Liver (tissue), 8 donors: ENCODE measurements at regions not wholly inside any gene's neighbourhood (a gene's known extent, or its start where the extent isn't known, plus 50 kb on each side); places are given as distances from the start of the nearest gene placed in this dataset.
A peak's percentile ranks its signal among the peaks of the same experiment; 100 is the strongest.

ENCODE experiments used
- DNase-seq: peaks from one replicate; pipeline ENCODE4 v3.0.0-alpha.2; 2017; ENCODE audit warnings: low spot score
- H3K27ac ChIP-seq, 2 donors: one replicate each; pipeline ENCODE4 v1.7.0; 2013; ENCODE audit warnings: inconsistent platforms in 2 of 2, low read length in 2 of 2, control low read depth in 1 of 2, low read depth in 1 of 2, mild to moderate bottlenecking in 1 of 2
- H3K27me3 ChIP-seq, 4 donors: one replicate each; pipeline versions ENCODE4 v1.6.1 to v1.7.0; 2013; ENCODE audit warnings: low read length in 3 of 4, inconsistent platforms in 1 of 4, mild to moderate bottlenecking in 1 of 4, moderate library complexity in 1 of 4; ENCODE audit not compliant: control insufficient read depth in 4 of 4, insufficient read depth in 4 of 4
- H3K36me3 ChIP-seq, 4 donors: one replicate each; pipeline versions ENCODE4 v1.6.1 to v1.7.0; 2013; ENCODE audit warnings: low read length in 3 of 4, mild to moderate bottlenecking in 3 of 4, low read depth in 1 of 4, moderate library complexity in 1 of 4; ENCODE audit not compliant: control insufficient read depth in 4 of 4, insufficient read depth in 3 of 4
- H3K4me1 ChIP-seq, 4 donors: one replicate each; pipeline versions ENCODE4 v1.6.1 to v1.7.0; 2013; ENCODE audit warnings: low read length in 3 of 4, mild to moderate bottlenecking in 3 of 4, moderate library complexity in 1 of 4; ENCODE audit not compliant: control insufficient read depth in 4 of 4, insufficient read depth in 4 of 4
- H3K4me3 ChIP-seq, 3 donors: one replicate each; pipeline versions ENCODE4 v1.6.1 to v1.7.0; 2013; ENCODE audit warnings: low read length in 3 of 3, control low read depth in 1 of 3, low read depth in 1 of 3, mild to moderate bottlenecking in 1 of 3
- H3K9ac ChIP-seq, 2 donors: one replicate each; pipeline ENCODE4 v1.7.0; 2013; ENCODE audit warnings: low read length in 2 of 2, mild to moderate bottlenecking in 2 of 2, moderate library complexity in 2 of 2, control low read depth in 1 of 2, low read depth in 1 of 2
- H3K9me3 ChIP-seq, 4 donors: one replicate each; pipeline versions ENCODE4 v1.6.1 to v1.7.0; 2013; ENCODE audit warnings: low read length in 3 of 4; ENCODE audit not compliant: control insufficient read depth in 4 of 4
- EGR1 ChIP-seq, 2 donors: IDR thresholded peaks; 2 replicates each; pipeline ENCODE4 v1.6.1; 2016 to 2018; ENCODE audit warnings: antibody characterized with exemption in 2 of 2, low read depth in 2 of 2
- FOXA2 ChIP-seq: IDR thresholded peaks from 2 replicates; pipeline ENCODE4 v1.6.1; 2016; ENCODE audit warnings: antibody characterized with exemption
- GABPA ChIP-seq, 2 donors: IDR thresholded peaks in 1 of 2; conservative IDR thresholded peaks in 1 of 2; 2 replicates each; pipeline ENCODE4 v1.6.1; 2016; ENCODE audit warnings: antibody characterized with exemption in 2 of 2, mild to moderate bottlenecking in 1 of 2, moderate library complexity in 1 of 2
- HNF4A ChIP-seq, 2 donors: conservative IDR thresholded peaks; 2 replicates each; pipeline ENCODE4 v1.6.1; 2016; ENCODE audit warnings: antibody characterized with exemption in 2 of 2, mild to moderate bottlenecking in 2 of 2
- HNF4G ChIP-seq: IDR thresholded peaks from 2 replicates; pipeline ENCODE4 v1.6.1; 2016; ENCODE audit warnings: antibody characterized with exemption
- RAD21 ChIP-seq, 2 donors: IDR thresholded peaks; 2 replicates each; pipeline ENCODE4 v1.6.1; 2016; ENCODE audit warnings: antibody characterized with exemption in 2 of 2, mild to moderate bottlenecking in 2 of 2
- RXRA ChIP-seq, 2 donors: IDR thresholded peaks; 2 replicates each; pipeline ENCODE4 v1.6.1; 2017 to 2018; ENCODE audit warnings: antibody characterized with exemption in 2 of 2, mild to moderate bottlenecking in 1 of 2
- SP1 ChIP-seq: IDR thresholded peaks from 2 replicates; pipeline ENCODE4 v1.6.1; 2018; ENCODE audit warnings: antibody characterized with exemption, mild to moderate bottlenecking
- WGBS: extraction: QIAGEN DNeasy Blood & Tissue Kit; methylation state at CpG from one replicate; pipeline ENCODE4 v1.1.7; 2013; 5-methylcytosine and 5-hydroxymethylcytosine counted together
- TF ChIP-seq, protein P1 (sequence below): fragments of 150-350 bp; IDR thresholded peaks from 2 replicates; pipeline ENCODE4 v1.5.1; 2017; ENCODE audit warnings: improper control_type of control experiment, low read depth, low read length; ENCODE audit not compliant: missing input control
- donor health status: healthy.
- donor health status: healthy.
- donor health status: healthy.
- donor health status: healthy.
- donor health status: healthy.

DNA sequence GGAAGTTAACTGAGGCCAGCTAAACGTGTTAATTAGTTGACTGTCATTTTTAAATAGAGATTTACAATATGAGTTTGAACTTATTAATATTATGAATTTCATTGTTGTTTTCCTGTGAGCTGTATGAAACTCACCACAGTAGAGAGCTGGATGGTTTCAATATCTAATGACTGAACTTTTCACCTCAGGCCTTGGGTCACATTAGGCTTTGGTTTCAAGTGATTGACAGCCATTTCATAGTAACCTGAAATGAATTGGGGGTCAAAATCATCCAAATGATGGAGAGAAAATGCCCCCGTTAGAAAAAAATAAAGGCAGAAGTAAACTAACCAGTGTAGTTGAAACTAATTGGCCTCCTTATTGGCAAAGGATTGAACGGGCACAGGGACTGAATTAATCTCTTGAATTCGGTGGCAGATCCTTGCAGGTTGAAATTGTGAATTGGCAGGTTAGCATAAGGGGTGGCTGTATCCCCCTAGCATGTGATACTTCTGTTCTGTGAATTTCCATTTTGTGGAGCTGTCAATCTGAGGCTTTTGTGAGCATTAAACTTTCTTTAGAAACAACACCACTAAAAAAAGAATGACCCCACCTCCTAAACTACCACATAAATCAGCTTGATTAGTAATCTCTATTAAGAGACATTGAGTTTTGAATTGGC is 155.1 kb upstream of the MMS22L start (continued):
- TF ChIP-seq, protein P1, sequence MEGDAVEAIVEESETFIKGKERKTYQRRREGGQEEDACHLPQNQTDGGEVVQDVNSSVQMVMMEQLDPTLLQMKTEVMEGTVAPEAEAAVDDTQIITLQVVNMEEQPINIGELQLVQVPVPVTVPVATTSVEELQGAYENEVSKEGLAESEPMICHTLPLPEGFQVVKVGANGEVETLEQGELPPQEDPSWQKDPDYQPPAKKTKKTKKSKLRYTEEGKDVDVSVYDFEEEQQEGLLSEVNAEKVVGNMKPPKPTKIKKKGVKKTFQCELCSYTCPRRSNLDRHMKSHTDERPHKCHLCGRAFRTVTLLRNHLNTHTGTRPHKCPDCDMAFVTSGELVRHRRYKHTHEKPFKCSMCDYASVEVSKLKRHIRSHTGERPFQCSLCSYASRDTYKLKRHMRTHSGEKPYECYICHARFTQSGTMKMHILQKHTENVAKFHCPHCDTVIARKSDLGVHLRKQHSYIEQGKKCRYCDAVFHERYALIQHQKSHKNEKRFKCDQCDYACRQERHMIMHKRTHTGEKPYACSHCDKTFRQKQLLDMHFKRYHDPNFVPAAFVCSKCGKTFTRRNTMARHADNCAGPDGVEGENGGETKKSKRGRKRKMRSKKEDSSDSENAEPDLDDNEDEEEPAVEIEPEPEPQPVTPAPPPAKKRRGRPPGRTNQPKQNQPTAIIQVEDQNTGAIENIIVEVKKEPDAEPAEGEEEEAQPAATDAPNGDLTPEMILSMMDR, result no peak
- no peak for TF ChIP-seq RAD21 (IDR thresholded peaks at IDR 0.05)
- no peak for TF ChIP-seq SP1
- TF ChIP-seq GABPA (IDR thresholded peaks at IDR 0.05 in 1 of 2, conservative IDR thresholded peaks at IDR 0.05 in 1 of 2), result no peak

DNA sequence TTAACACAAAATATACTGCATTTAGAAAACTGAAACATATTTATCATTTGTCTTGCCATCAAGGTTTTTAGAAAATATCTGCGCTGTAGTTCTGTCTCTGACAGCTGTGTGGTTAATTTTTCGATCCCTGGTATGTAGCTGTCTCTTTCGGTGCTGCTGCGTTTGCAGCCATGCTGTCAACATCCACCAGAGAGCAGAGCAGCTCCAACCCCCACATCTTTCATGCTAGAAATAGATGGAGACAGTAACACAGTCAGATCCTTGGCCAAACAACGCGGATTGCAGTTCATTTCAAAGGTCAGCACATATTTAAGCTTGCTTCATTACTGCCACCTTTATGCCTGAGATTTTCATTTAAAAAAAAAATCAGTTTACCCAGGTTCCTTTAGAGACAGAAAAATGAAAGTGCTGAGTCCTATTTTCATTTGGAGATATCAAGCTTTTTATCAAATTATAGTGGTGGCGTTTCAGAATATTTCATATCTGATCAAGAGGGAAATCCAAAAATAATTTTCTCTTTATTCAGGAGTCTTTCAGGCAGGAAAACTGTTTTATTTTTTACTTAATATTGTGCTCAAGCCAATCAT is 157.7 kb upstream of the MMS22L start:
- WGBS, result 19% methylated on average over 7 of the region's 7 CpGs
- no peak overlapping the region for H3K9ac ChIP-seq
- no peak for DNase-seq
- no peak overlapping the region for H3K27ac ChIP-seq
- H3K4me3 ChIP-seq, result no peak overlapping the region
- H3K9me3 ChIP-seq, result no peaks in the 10 kb centered on the region
- TF ChIP-seq, protein P1, result peak; percentile 5
- TF ChIP-seq HNF4A (conservative IDR thresholded peaks at IDR 0.05) (peak in 1 of 2 donors; percentile 7), FOXA2 (no peak), RAD21 (IDR thresholded peaks at IDR 0.05) (peak; percentile 29 to 39)
- H3K4me1 ChIP-seq, result peaks cover 0 to 3% (median 0%) of the 10 kb centered on the region in 4 donors
- H3K36me3 ChIP-seq, result no peaks in the 10 kb centered on the region
- H3K27me3 ChIP-seq, result peaks cover 0 to 3% (median 0%) of the 10 kb centered on the region in 4 donors

DNA sequence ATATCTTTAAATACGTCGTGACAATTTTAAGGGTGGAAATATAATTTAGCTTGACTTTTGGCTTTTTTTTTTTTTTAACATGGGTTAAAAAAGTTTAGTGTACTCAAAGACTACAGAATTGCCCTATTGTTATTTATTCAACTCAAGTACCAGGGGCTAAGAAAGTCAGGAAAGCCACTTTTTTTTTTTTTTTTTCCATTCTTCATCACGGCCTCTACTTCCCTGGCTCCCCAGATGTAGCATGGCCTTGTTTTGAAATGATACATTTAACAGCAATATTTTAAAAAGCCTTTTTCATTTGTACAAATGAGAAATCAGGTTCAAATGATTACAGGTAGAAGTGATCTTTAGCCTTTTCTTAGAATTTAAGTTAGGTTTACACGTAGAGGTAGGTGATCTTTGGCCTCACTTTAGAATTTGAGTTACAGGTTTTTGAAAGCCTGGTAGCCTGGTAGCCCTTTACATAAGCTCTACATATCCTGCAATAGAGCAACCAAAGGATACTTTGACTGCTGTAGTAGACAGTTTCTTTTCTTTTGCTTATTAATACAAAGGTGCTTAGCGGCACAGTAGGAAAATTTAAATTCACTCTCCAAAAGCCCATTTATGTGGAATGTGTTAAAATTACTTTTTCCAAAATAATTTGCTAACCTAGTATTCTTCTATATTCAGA is 160.5 kb upstream of the MMS22L start:
- WGBS, result 77% methylated on average over 5 of the region's 5 CpGs
- TF ChIP-seq HNF4G (no peak), RXRA (IDR thresholded peaks at IDR 0.05) (no peak), EGR1 (IDR thresholded peaks at IDR 0.05; ENCODE audit: low read depth in 2 of 2) (no peak)

More for the DNA sequence above, 160.5 kb upstream of the MMS22L start:
- Histone ChIP-seq H3K36me3 (no peaks in the 10 kb centered on the region), H3K9ac (no peak overlapping the region), H3K4me3 (no peak overlapping the region), H3K9me3 (peaks cover 0 to 3% (median 0%) of the 10 kb centered on the region in 4 donors), H3K4me1 (peaks cover 0 to 3% (median 0%) of the 10 kb centered on the region in 4 donors), H3K27me3 (peaks cover 0 to 3% (median 0%) of the 10 kb centered on the region in 4 donors), H3K27ac (no peak overlapping the region)
- no peak for DNase-seq
